Activated CD4-positive, alpha-beta T cell treated with anti-CD3 and anti-CD28 coated beads, Interleukin-2, amount 50 U/mL, for 4 hours (primary cell): ENCODE measurements at regions not wholly inside any gene's neighbourhood (a gene's known extent, or its start where the extent isn't known, plus 50 kb on each side); places are given as distances from the start of the nearest gene placed in this dataset.
A peak's percentile ranks its signal among the peaks of the same experiment; 100 is the strongest.
"Not testable (repeated sequence)": the region's sequence is repeated elsewhere in the genome, so short reads cannot be mapped to it uniquely, and the experiment has no call there.

Source experiments
- DNase-seq, 2 experiments: peaks; one replicate each; pipeline ENCODE4 v3.0.0-alpha.2; 2020

DNA sequence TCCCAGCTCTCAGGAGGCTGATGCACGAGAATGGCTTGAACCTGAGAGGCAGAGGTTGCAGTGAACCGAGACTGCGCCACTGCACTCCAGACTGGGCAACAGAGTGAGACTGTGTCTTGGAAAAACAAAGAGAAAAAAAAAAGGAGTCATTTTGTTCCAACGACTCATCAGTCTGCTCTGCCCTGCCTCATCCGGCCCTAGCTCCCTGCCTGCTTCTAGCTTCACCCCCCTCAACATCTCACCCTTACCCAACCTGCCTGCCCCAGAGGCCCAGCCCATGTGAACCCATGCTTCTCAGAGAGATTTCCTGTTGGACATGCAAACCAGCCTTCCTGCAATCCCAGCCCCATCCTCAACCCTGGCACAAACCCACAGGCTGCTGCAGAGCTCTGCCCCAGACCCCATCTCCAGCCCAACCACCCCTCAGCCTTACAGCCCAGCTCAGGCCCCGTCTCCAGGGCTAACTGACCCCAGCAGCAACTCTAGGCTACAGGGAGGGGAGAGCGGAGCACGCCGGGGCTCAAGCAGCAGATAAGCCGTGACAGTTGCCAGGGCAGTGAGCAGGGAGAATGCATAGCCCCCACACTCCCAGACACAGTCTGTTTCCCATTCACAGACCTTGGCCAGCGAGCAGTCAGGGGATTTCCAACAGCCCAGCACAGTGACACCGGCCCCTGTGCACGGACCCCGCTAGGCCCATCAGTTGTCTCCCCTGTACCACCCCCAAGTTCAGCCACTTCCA, 86.0 kb upstream of the KCTD7 start:
- no peak for DNase-seq

DNA sequence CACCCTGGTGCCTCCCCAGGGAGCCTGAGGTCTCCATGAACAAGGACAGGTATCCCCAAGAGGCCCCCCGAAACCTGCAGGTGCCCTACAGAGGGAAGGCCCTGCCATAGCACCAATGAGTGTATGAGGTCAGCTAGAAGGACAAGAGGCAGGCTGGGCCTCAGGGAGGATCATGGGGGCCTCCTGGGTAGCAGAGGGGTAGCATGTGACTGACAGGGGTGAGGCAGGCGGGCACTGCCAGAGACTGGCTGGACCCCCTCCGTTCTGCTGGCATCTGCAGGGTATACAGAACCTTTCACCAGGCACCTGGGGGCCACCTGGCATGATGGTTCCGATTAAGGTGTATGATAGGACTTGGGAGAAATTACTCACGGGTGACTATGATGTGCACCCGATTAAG, 79.2 kb upstream of the KCTD7 start:
- no peak for DNase-seq

DNA sequence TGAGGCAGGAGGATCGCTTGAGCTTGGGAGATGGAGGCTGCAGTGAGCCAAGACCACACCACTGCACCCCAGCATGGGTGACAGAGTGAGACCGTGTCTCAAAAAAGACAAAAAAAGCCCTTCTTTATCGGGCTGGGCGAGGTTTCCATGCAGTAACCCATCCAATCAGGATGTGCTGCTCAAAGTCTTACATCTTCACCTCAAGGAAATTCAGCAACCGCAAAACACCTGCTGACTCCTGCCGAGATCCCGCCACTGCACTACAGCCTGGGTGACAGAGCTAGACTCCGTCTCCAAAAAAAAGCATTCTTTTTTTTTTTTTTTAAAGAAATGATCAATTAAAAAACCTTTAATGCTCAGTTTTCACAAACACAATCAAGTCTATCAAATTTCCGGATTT, 75.7 kb upstream of the KCTD7 start:
- DNase-seq, result no peak

DNA sequence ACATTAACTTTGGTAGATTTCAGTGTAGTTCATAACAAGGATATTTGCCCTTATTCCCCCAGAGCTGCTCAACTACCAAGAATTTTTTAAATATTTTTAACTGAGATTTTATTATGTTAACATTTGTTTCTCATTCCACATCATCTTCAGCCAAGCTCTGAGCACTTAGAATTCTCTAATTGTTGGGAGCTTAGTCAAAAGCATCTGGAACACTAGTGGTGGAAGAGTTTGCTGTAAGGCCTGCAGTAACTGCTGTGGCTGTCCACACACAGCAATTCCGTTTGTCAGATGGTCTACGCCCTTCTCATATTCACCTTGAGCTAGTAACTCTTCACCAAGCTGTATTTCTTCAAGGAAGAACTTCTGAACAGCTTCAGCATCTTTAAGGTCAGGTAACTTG, 75.0 kb upstream of the KCTD7 start:
- not testable (repeated sequence) for DNase-seq

DNA sequence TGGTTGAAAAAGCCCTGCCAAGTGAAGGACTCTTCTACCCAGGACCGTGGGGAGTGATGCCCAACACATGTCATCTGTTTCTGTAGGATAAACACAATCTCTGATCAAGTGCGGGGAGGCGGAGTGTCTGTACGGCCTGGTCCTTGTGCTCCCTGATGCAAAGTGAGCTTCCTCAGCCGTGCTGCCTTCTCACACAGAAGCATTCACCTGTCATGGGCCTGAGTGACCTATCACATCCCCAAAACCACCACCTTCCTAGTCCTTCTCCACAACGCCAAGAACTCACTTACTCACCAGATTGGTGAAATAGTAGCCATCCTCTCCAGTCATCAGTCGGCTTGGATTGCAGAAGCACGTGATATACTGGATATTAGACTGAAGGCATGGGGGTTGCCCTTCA, 74.4 kb upstream of the KCTD7 start:
- not testable (repeated sequence) for DNase-seq

DNA sequence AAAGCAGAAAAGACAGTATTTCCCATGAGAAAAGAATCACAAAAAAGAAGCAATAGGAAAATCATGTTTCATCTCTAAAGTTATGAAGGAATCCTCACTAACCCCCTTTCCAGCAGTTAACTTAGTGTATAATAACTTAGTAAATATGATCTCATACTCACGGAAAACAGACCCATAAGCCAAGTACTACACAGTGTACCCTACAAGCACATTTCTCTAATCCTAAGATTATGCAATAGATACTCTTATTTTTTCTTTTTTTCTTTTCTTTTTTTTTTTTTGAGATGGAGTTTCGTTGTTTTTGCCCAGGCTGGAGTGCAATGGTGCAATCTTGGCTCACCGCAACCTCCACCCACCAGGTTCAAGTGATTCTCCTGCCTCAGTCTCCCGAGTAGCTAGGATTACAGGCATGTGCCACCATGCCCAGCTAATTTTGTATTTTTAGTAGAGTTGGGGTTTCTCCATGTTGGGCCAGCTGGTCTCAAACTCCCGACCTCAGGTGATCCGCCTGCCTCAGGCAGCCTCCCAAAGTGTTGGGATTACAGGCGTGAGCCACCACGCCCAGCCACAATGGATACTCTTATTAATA, 73.7 kb upstream of the KCTD7 start:
- DNase-seq, result not testable (repeated sequence)

DNA sequence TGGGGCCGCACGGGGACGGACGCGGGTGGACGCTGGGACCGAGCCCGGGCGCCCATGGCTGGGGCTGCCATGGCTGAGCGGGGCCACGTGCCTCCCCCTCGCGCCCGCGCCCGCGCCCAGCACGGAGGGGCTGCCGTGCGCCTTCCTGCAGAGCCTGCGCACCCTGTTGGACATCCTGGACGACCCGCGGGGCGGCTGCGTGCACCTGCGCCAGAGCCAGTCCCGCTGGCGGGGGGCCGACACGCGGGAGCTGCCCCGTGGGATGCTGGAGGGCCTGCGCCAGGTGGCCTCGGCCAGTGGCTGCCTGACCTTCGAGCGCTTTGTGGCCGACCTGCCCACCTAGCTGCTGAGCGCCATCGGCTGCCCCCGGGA, 72.5 kb upstream of the KCTD7 start:
- DNase-seq, result no peak

DNA sequence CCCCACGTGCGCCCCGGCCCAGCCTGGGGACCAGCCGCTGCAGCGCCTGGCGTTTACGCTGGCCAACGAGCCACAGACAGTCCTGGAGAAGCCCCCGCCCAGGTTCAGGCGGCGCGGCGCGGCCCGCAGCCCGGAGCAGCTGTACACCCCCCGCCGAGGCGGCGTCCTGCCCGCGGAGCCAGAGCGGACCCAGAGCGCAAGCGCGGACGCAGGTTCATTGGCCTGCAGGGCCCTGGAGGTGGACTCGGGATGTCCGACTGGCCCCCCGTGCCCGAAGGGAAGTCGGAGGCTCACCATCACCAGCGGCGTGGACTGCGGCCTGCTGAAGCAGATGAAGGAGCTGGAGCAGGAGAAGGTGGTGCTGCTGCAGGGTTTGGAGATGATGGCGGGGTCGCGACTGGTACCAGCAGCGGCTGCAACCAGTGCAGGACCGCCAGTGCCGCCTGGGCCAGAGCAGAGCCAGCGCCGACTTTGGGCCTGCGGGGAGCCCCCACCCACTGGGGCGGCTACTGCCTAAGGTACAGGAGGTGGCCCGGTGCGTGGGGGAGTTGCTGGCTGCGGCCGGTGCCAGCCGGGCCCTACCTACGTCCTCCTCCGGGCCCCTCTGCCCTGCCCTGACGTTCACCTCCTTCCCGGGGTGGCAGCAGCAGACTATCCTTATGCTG, 72.0 kb upstream of the KCTD7 start:
- DNase-seq, result no peak

DNA sequence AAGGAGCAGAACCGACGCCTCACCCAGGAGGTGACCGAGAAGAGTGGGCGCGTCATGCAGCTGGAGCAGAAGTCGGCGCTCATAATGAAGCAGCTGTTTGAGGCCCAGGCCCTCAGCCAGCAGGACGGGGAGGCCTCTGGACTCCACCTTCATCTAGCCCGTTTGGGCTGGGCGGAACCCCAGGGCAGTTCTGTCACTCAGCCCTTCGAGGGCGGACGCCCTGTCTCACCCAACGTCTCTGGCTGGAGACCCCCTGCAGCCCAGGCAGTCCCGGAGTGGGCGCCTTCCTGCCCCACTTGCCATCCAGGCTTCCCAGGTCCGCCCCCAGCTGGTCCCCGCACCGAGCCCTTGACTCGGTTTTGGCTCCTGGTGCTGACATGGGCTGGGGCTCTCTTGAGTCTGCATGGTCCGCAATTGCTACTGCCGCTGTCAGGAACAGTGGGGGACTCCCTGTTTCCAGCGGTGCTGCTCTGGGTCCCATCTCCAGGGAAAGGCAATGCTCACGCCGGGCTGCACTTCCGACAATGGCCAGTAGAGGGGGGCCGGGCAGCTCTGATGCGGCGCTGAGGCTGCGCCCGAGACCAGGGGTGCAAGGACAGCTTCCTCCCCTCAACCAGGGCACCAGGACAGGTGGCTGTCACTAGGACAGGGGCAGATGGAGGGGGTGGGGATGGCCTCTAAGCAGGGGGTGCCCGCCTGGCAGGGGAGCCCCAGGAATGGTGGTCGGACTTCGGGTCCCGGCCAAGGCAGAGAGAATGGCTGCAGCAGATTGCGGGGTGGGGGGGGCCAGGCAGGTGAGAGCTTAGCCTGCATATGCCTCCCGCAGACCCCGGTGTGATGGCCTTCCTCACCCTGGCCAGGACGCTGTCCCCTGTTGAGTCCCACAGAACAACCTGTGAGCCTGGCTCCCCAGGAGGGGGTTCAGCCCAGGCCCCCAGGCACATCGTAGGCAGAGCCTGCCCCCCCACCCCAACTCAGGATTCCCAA, 71.2 kb upstream of the KCTD7 start:
- DNase-seq, result peak; percentile 66 to 72

DNA sequence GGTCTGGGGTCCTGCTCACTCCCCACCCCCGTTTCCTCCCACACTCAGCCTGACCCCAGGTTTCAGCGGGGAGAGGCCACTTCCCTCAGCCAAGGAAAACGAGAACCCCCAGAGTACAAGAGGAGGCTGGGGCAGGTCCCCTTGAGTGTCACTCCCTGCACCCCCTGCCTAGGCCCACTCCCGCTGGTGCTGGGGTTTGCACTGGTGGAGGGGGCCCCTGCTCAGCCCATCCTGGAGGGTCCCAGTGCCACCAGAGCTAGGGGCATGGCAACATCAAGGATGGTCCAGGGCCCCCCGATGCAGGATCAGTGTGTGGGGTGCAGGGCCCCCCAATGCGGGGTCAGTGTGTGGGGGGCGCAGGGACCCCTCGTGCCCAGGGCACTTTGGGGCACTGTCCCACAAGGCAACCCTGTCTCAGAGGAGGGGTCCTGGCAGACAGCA, 70.5 kb upstream of the KCTD7 start:
- DNase-seq, result no peak

DNA sequence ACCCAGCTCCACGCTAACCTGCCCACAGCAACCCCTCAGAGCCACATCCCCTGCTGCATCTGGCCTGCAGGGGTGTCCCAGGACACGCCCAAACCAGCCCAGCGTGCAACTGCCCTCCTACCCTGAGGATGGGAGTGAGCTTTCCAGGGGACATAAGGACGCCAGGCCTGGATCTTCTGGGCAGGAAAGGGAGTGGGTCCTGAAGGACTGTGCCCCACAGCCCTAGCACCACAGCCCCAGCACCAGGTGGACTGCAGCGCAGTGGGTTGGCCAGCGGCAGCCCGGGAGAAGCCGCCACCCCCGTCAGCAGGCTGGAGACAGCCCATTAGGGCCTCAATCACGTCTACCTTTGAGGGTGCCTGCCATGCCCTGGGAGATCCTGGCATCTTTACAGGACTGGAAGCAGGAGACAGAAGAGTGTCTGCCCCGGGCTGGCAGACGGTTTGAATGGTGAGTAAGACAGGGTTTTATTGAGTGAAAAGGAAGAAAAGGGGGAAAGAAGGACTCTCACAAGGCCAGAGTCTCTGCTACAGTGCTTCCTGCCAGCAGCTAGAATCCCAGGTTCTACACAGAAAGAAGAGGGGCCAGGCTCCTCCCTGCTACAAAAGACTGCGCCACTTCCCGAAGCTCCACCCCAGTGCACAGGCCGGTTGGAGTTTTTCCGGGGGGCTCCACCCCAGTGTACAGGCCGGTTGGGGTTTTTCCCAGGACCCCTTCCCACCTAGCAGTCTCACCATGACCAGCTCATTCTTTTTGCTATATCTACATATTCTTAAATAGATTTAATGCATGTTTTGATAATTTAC, 69.8 kb upstream of the KCTD7 start:
- no peak for DNase-seq

DNA sequence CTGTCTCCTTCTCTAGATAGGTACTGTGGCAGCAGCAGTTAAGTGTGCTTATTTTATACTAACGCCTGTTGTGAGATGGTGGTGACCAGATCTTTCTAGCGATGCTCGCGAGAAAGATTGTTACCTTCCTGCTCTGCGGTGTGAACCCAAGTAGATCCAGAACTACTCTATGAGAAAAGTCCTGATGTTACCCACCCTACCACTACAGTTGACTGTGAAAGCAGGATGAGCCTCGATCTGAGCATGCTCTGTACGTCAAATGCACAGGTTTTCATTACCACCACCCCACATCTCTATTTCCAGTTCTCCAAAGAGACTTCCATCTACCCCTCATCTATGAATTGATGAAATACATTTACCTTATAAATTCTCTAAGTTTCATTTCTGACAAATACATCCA, 64.6 kb upstream of the KCTD7 start:
- DNase-seq, result no peak

DNA sequence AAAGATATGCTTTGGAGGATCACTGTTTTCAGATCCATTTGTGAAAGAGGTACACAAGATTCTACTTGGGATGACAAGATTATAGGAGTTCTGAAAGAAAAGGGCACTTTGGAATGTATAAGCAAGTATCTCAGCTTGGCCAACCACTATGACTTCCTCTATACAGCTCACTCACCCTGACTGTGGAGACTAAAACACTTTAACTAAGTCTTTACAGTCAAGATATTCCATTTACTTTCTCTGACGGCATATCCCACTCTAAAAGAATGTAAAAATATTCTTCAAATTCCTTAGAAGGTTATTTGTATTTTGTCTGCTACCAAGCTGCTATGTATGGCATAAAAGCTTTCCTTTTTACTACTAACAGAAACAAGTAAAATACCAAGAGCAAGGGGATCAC, 58.5 kb upstream of the KCTD7 start:
- not testable (repeated sequence) for DNase-seq

DNA sequence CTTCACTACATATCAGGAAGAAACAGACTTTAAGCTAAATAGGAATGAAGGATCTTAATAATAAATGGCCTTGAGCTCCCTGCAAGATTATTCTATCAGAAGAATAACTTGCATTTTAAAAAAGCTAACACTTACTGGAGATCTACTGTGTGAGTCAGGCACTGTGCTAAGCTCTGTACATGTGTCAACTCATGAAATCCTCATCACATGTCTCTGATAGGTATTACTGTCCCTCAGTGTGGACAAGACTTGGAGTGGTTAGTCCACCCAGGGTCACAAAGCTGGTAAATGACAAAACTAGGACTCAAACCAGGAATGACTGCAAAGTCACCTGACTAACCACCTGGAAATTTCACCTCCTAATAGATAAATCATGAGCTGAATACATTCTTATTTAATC, 57.1 kb upstream of the KCTD7 start:
- DNase-seq, result no peak

DNA sequence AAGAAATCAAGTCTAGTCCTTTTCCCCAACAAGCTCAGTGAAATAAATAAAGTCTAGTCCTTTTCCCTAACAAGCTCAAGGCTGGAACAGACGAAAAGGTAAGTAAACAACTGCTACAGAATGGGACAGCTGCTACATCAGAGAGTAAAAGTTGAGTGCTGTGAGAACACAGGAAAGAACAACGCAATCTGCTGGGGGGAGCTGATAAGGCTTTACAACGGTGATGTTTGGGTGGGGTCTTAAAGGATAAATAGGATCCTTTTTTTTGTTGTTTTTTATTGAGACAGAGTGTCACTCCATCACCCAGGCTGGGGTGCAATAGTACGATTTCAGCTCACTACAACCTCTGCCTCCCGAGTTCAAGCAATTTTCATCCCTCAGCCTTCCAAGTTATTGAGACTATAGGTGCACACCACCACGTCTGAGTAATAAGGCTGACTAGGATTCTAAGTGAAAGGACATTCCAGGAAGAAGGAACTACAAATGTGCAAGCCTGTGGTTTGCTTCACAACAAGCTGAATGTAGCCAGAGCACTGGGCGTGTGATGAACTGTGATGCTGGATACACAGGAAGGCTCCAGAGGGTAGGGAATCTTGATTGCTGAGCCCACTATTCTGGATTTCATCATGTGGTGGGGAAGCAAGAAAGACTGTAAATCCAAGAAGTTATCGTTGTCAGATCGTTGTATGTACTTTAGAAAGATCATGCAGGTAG, 54.7 kb upstream of the KCTD7 start:
- not testable (repeated sequence) for DNase-seq

DNA sequence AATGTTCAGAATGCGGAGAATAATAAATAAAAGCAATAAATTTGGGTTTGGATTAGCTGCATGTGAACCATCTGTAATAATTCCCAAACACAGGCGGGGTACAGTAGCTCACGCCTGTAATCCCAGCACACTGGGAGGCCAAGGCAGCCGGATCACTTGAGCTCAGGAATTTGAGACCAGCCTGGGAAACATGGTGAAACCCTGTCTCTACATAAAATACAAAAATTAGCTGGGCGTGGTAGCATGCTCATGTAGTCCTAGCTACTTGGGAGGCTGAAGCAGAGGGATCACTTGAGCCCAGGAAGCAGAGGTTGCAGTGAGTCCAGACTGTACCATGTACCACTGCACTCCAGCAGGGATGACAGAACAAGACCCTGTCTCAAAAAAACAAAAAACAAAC, 53.9 kb upstream of the KCTD7 start:
- not testable (repeated sequence) for DNase-seq

DNA sequence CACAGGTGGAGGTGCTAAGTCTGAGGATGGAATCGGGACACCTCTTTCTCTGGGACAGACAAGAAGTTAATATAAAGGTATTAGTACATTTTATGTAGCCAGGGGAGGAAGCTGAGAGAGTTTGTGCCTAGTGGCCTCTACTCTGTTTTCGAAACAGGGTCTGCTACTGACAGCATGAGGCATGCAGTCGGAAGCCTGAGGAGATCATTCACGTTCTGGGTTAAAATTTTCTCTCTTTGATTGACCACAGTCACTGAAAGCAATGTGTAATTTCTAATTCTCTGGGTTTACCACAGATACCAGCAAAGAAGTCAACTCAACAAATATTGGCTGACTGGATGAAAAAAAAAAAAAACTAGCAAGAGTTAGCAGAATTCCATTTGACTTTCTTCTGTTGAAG, 53.3 kb upstream of the KCTD7 start:
- DNase-seq, result no peak

DNA sequence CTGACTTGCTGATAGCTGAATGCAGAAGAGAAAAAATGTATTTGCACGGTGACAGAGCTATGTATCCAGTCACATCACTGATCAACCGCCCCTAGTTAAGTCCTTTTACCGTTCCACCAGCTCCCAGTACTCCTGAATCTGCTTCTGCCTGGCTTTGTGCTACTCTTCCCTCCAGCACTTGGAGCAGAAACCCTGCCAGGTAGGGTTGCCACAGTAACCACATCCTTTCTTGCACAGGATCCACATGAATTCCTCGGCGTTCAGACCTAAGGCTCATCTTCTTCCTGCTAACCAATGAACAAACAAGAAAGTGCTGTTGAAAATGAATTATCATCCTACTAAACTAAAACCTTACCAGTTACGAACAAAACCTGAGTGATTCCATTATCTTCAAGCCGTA, 52.0 kb upstream of the KCTD7 start:
- DNase-seq, result no peak
